GM21423 (cell line): ENCODE measurements at regions not wholly inside any gene's neighbourhood (a gene's known extent, or its start where the extent isn't known, plus 50 kb on each side); places are given as distances from the start of the nearest gene placed in this dataset.
A peak's percentile ranks its signal among the peaks of the same experiment; 100 is the strongest.

Experiments used
- ATAC-seq: cut with Tn5 transposase; IDR thresholded peaks from one replicate; pipeline ENCODE4 v1.9.1; 2021; ENCODE audit warnings: mild to moderate bottlenecking, moderate library complexity; ENCODE audit not compliant: unreplicated experiment

GRCh38 chr5:42898760-42899159 is 87.1 kb upstream of the SELENOP start:
- ATAC-seq: no peak

- no peak for ATAC-seq
Observed at GRCh38 chr5:42896523-42896922, 84.8 kb upstream of the SELENOP start.

GRCh38 chr5:42894057-42894456 is 82.4 kb upstream of the SELENOP start:
- ATAC-seq: no peak

GRCh38 chr5:42889311-42889933 is 77.7 kb upstream of the SELENOP start:
- peak; percentile 91 for ATAC-seq

GRCh38 chr5:42888771-42889170 is 77.1 kb upstream of the SELENOP start:
- ATAC-seq: no peak

- no peak for ATAC-seq
Observed at GRCh38 chr5:42887575-42887974, 75.9 kb upstream of the SELENOP start.

- ATAC-seq: no peak
Observed at GRCh38 chr5:42887097-42887496, 75.4 kb upstream of the SELENOP start.

GRCh38 chr5:42886635-42887034 is 74.9 kb upstream of the SELENOP start:
- ATAC-seq: no peak

- no peak for ATAC-seq
Observed at GRCh38 chr5:42884326-42884725, 72.6 kb upstream of the SELENOP start.

- no peak for ATAC-seq
Observed at GRCh38 chr5:42881416-42882117, 69.9 kb upstream of the SELENOP start.

GRCh38 chr5:42880496-42881150 is 68.9 kb upstream of the SELENOP start:
- ATAC-seq: no peak

- no peak for ATAC-seq
Observed at GRCh38 chr5:42879291-42879690, 67.6 kb upstream of the SELENOP start.

- no peak for ATAC-seq
Observed at GRCh38 chr5:42878550-42878949, 66.9 kb upstream of the SELENOP start.

GRCh38 chr5:42878041-42878440 is 66.3 kb upstream of the SELENOP start:
- no peak for ATAC-seq

GRCh38 chr5:42877431-42877830 is 65.7 kb upstream of the SELENOP start:
- ATAC-seq: no peak

GRCh38 chr5:42876375-42876844 is 64.7 kb upstream of the SELENOP start:
- no peak for ATAC-seq

GRCh38 chr5:42875785-42876374 is 64.2 kb upstream of the SELENOP start:
- no peak for ATAC-seq

GRCh38 chr5:42875211-42875610 is 63.5 kb upstream of the SELENOP start:
- no peak for ATAC-seq

GRCh38 chr5:42874621-42875198 is 63.0 kb upstream of the SELENOP start:
- no peak for ATAC-seq

GRCh38 chr5:42872865-42873264 is 61.2 kb upstream of the SELENOP start:
- ATAC-seq: no peak

- no peak for ATAC-seq
Observed at GRCh38 chr5:42870882-42871418, 59.3 kb upstream of the SELENOP start.
